H1 (cell line): ENCODE measurements at regions not wholly inside any gene's neighbourhood (a gene's known extent, or its start where the extent isn't known, plus 50 kb on each side); places are given as distances from the start of the nearest gene placed in this dataset.

Source experiments
- CTCF ChIA-PET: fragments of 300-600 bp; sonication (Branson Sonifier 250); formaldehyde crosslinking; loops from one replicate; lab custom pipeline; 2021; ENCODE audit not compliant: partially characterized antibody; lab: Charles Lee
- POLR2A ChIA-PET: fragments of 300-600 bp; sonication (Branson Sonifier 250); formaldehyde crosslinking; loops from one replicate; lab custom pipeline; 2021; ENCODE audit warnings: inconsistent platforms; ENCODE audit not compliant: partially characterized antibody; lab: Charles Lee
- DNase-seq, 2 experiments: peaks; one replicate each; pipeline versions ENCODE4 v3.0.0 to v3.0.0-alpha.2; 2010 to 2022; ENCODE audit warnings: low spot score in 2 of 2, low read depth in 1 of 2, mixed read lengths in 1 of 2
- FAIRE-seq: peaks from 2 replicates; lab custom pipeline; 2011; peaks lifted over from hg19 to GRCh38; lab: Jason Lieb, UNC
- H2AFZ ChIP-seq: 2 replicates; pipeline ENCODE4 v1.8.1; 2012; ENCODE audit warnings: low read length, inconsistent platforms
- H2AK5ac ChIP-seq: 2 replicates; pipeline ENCODE4 v1.6.1; 2013; ENCODE audit warnings: low read depth, low read length
- H2BK120ac ChIP-seq: replicated peaks from 2 replicates; pipeline ENCODE3; 2013; ENCODE audit warnings: low read depth, low read length, inconsistent platforms
- H2BK12ac ChIP-seq: 2 replicates; pipeline ENCODE4 v1.6.1; 2013; ENCODE audit warnings: low read depth, low read length
- H2BK15ac ChIP-seq: 2 replicates; pipeline ENCODE4 v1.6.1; 2013; ENCODE audit warnings: low read length
- H2BK20ac ChIP-seq: 2 replicates; pipeline ENCODE4 v1.6.1; 2013; ENCODE audit warnings: low read length
- H2BK5ac ChIP-seq: 2 replicates; pipeline ENCODE4 v1.6.1; 2013; ENCODE audit warnings: low read depth, low read length
- H3K14ac ChIP-seq: 2 replicates; pipeline ENCODE4 v1.6.1; 2013; ENCODE audit warnings: inconsistent platforms; ENCODE audit not compliant: insufficient read length
- H3K18ac ChIP-seq: 2 replicates; pipeline ENCODE4 v1.6.1; 2013; ENCODE audit warnings: low read length; ENCODE audit errors: extremely low read depth
- H3K23ac ChIP-seq: 2 replicates; pipeline ENCODE4 v1.6.1; 2013; ENCODE audit warnings: inconsistent platforms; ENCODE audit not compliant: insufficient read length
- H3K23me2 ChIP-seq: 2 replicates; pipeline ENCODE4 v1.6.1; 2013; ENCODE audit warnings: low read depth, low read length
- H3K27ac ChIP-seq: 2 replicates; pipeline ENCODE4 v1.6.1; 2011; ENCODE audit warnings: low read depth, low read length, inconsistent platforms
- H3K27me3 ChIP-seq, 4 experiments: replicated peaks in 1 of 4; 1 replicate in 1 of 4; 2 replicates in 3 of 4; pipeline versions ENCODE4 v1.6.1 to v1.8.1; 2011 to 2013; ENCODE audit warnings: low read length in 3 of 4, mild to moderate bottlenecking in 3 of 4, inconsistent platforms in 2 of 4, mixed read lengths in 2 of 4, moderate library complexity in 1 of 4; ENCODE audit not compliant: control insufficient read depth in 3 of 4, insufficient read depth in 3 of 4; ENCODE audit errors: extremely low read depth in 1 of 4
- H3K36me3 ChIP-seq, 4 experiments: 2 replicates each; pipeline versions ENCODE4 v1.6.1 to v1.8.1; 2011 to 2013; ENCODE audit warnings: mild to moderate bottlenecking in 4 of 4, low read length in 3 of 4, moderate library complexity in 2 of 4, control low read depth in 1 of 4, inconsistent platforms in 1 of 4; ENCODE audit not compliant: insufficient read depth in 4 of 4, control insufficient read depth in 2 of 4
- H3K4ac ChIP-seq: replicated peaks from 2 replicates; pipeline ENCODE3; 2013; ENCODE audit warnings: low read length, low read depth, mixed read lengths, inconsistent platforms; ENCODE audit not compliant: insufficient read length
- H3K4me1 ChIP-seq, 4 experiments: replicated peaks in 1 of 4; 1 replicate in 1 of 4; 2 replicates in 3 of 4; pipeline versions ENCODE4 v1.6.1 to v1.8.1; 2011 to 2013; ENCODE audit warnings: low read length in 3 of 4, inconsistent platforms in 2 of 4, mixed read lengths in 1 of 4; ENCODE audit not compliant: insufficient read depth in 4 of 4, control insufficient read depth in 3 of 4
- H3K4me2 ChIP-seq, 2 experiments: 2 replicates each; pipeline versions ENCODE4 v1.6.1 to v1.8.1; 2011 to 2013; ENCODE audit warnings: low read depth in 2 of 2, low read length in 2 of 2, control low read depth in 1 of 2, inconsistent platforms in 1 of 2, mild to moderate bottlenecking in 1 of 2; ENCODE audit not compliant: insufficient read depth in 1 of 2
- H3K4me3 ChIP-seq, 4 experiments: fragments of 200-600, 300-600 bp in 1 of 4; sonication (generic), shearing (Covaris generic), sonication (Bioruptor Twin) in 1 of 4; 2 replicates each; pipeline versions ENCODE4 v1.5.1 to v1.8.1; 2011 to 2016; ENCODE audit warnings: low read length in 4 of 4, low read depth in 3 of 4, control low read depth in 2 of 4, inconsistent platforms in 2 of 4, mild to moderate bottlenecking in 2 of 4, mixed read lengths in 1 of 4, moderate library complexity in 1 of 4; ENCODE audit not compliant: insufficient read depth in 2 of 4; ENCODE audit errors: extremely low read depth in 1 of 4
- H3K56ac ChIP-seq: replicated peaks from 2 replicates; pipeline ENCODE3; 2013; ENCODE audit warnings: low read depth, mild to moderate bottlenecking, mixed read lengths, low read length, inconsistent platforms; ENCODE audit not compliant: insufficient read length
- H3K79me1 ChIP-seq: 2 replicates; pipeline ENCODE4 v1.6.1; 2013; ENCODE audit warnings: low read depth, low read length, control low read depth
- H3K79me2 ChIP-seq, 2 experiments: 2 replicates each; pipeline versions ENCODE4 v1.6.1 to v1.8.1; 2012 to 2013; ENCODE audit warnings: low read length in 2 of 2, mild to moderate bottlenecking in 2 of 2, inconsistent platforms in 1 of 2; ENCODE audit not compliant: insufficient read depth in 2 of 2, control insufficient read depth in 1 of 2
- H3K9ac ChIP-seq, 4 experiments: replicated peaks in 1 of 4; 1 replicate in 1 of 4; 2 replicates in 3 of 4; pipeline versions ENCODE4 v1.6.1 to v1.8.1; 2011 to 2013; ENCODE audit warnings: low read depth in 3 of 4, low read length in 3 of 4, control low read depth in 2 of 4, mild to moderate bottlenecking in 2 of 4, moderate library complexity in 2 of 4, inconsistent platforms in 1 of 4; ENCODE audit errors: extremely low read depth in 1 of 4
- H3K9me3 ChIP-seq, 2 experiments: 2 replicates each; pipeline versions ENCODE4 v1.6.1 to v1.8.1; 2012 to 2013; ENCODE audit warnings: mild to moderate bottlenecking in 2 of 2, moderate library complexity in 2 of 2, control low read depth in 1 of 2, inconsistent platforms in 1 of 2, low read depth in 1 of 2, low read length in 1 of 2, mixed read lengths in 1 of 2; ENCODE audit not compliant: insufficient read depth in 2 of 2
- H4K20me1 ChIP-seq, 2 experiments: replicated peaks in 1 of 2; 2 replicates each; pipeline versions ENCODE3 to v1.8.1; 2011 to 2013; ENCODE audit warnings: inconsistent platforms in 2 of 2, low read length in 2 of 2, mild to moderate bottlenecking in 1 of 2; ENCODE audit not compliant: insufficient read depth in 2 of 2, control insufficient read depth in 1 of 2
- H4K5ac ChIP-seq: 2 replicates; pipeline ENCODE4 v1.6.1; 2013; ENCODE audit warnings: low read length, low read depth, mixed read lengths, inconsistent platforms; ENCODE audit not compliant: insufficient read length
- H4K8ac ChIP-seq: 2 replicates; pipeline ENCODE4 v1.8.0; 2013; ENCODE audit warnings: mild to moderate bottlenecking, moderate library complexity, low read length, inconsistent platforms; ENCODE audit not compliant: insufficient read depth; ENCODE audit errors: extremely low read depth
- H4K91ac ChIP-seq: replicated peaks from 2 replicates; pipeline ENCODE3; 2013; ENCODE audit warnings: low read length, mixed read lengths, inconsistent platforms; ENCODE audit not compliant: insufficient read length
- CTCF ChIP-seq, 3 experiments: IDR thresholded peaks; 1 replicate in 2 of 3; 2 replicates in 1 of 3; pipeline versions ENCODE4 v1.5.1 to v1.6.1; 2011; ENCODE audit warnings: low read length in 3 of 3, mild to moderate bottlenecking in 3 of 3, inconsistent platforms in 2 of 3, low read depth in 1 of 3, moderate library complexity in 1 of 3; ENCODE audit not compliant: insufficient read depth in 1 of 3; ENCODE audit errors: control extremely low read depth in 1 of 3
- MAFK ChIP-seq: IDR thresholded peaks from 2 replicates; pipeline ENCODE4 v1.6.1; 2012; ENCODE audit warnings: low read depth, mild to moderate bottlenecking, improper control_type of control experiment, low read length
- RFX5 ChIP-seq: IDR thresholded peaks from 2 replicates; pipeline ENCODE4 v1.6.1; 2011; ENCODE audit warnings: low read depth, low read length, improper control_type of control experiment, borderline replicate concordance
- SUZ12 ChIP-seq: fragments of 200-600 bp; sonication (generic); IDR thresholded peaks from 2 replicates; pipeline ENCODE4 v1.6.1; 2012; ENCODE audit warnings: mild to moderate bottlenecking, inconsistent platforms, low read length, moderate library complexity, mixed read lengths
- TBP ChIP-seq: IDR thresholded peaks from 2 replicates; pipeline ENCODE4 v1.6.1; 2011; ENCODE audit warnings: low read depth, low read length, improper control_type of control experiment
- TCF12 ChIP-seq: IDR thresholded peaks from 2 replicates; pipeline ENCODE4 v1.6.1; 2011; ENCODE audit warnings: low read depth, mild to moderate bottlenecking, low read length
- WGBS, 2 experiments: shearing (Covaris generic) in 1 of 2; methylation state at CpG; one replicate each; pipeline versions ENCODE4 v1.1.6 to v1.1.7; 2013 to 2015; ENCODE audit warnings: low lambda C conversion rate in 2 of 2, mixed read lengths in 2 of 2, inconsistent platforms in 1 of 2, low coverage in 1 of 2, missing lambda C conversion rate in 1 of 2; ENCODE audit not compliant: insufficient replicate concordance in 2 of 2, insufficient coverage in 1 of 2, insufficient read length in 1 of 2; ENCODE audit errors: extremely low coverage in 1 of 2, missing lambda C conversion rate in 1 of 2; 5-methylcytosine and 5-hydroxymethylcytosine counted together
- TF ChIP-seq, protein P1 (sequence below): IDR thresholded peaks from 2 replicates; pipeline ENCODE4 v1.6.1; 2011; ENCODE audit warnings: low read length, improper control_type of control experiment

GRCh38 chr5:103623425-103623824 lies 60.8 kb upstream of the NUDT12 start:
- no peak overlapping the region for H3K4ac ChIP-seq
- CTCF ChIA-PET: interaction anchor here (1.0 to 1.4 kb wide), 2 partner anchors 9 to 185 kb away, joined by 3 read pairs; no protein-coding TSS in a partner anchor
- no peak for TF ChIP-seq RFX5
- no peak for TF ChIP-seq SUZ12
- TF ChIP-seq MAFK: no peak
- no peak for TF ChIP-seq TCF12
- no peak for TF ChIP-seq CTCF (IDR thresholded peaks at IDR 0.05; ENCODE audit: control extremely low read depth in 1 of 3, insufficient read depth in 1 of 3, low read depth in 1 of 3, low read length in 3 of 3)
- TF ChIP-seq TBP: no peak
- TF ChIP-seq, protein P1, sequence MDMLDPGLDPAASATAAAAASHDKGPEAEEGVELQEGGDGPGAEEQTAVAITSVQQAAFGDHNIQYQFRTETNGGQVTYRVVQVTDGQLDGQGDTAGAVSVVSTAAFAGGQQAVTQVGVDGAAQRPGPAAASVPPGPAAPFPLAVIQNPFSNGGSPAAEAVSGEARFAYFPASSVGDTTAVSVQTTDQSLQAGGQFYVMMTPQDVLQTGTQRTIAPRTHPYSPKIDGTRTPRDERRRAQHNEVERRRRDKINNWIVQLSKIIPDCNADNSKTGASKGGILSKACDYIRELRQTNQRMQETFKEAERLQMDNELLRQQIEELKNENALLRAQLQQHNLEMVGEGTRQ: no peak
- TF ChIP-seq, all 59 proteins: peak for 0
- no peak overlapping the region for H2AFZ ChIP-seq
- no peaks in the 10 kb centered on the region for H3K23me2 ChIP-seq
- H3K9me3 ChIP-seq: peaks cover 3 to 4% of the 10 kb centered on the region in 2 experiments; a peak in 2 of 4 replicates
- H3K4me2 ChIP-seq: no peak overlapping the region
- no peak overlapping the region for H2AK5ac ChIP-seq
- no peak overlapping the region for H3K56ac ChIP-seq
- no peak overlapping the region for H4K5ac ChIP-seq
- H3K4me1 ChIP-seq: no peaks in the 10 kb centered on the region
- no peaks in the 10 kb centered on the region for H3K36me3 ChIP-seq
- H3K14ac ChIP-seq: no peak overlapping the region
- H3K27me3 ChIP-seq: no peaks in the 10 kb centered on the region
- H3K23ac ChIP-seq: no peak overlapping the region
- no peak overlapping the region for H3K18ac ChIP-seq
- no peak overlapping the region for H2BK12ac ChIP-seq
- no peak overlapping the region for H4K8ac ChIP-seq
- DNase-seq (no peak), FAIRE-seq (no peak)
- H3K79me2 ChIP-seq: no peaks in the 10 kb centered on the region
- POLR2A ChIA-PET: no interaction called here
- no peak overlapping the region for H2BK20ac ChIP-seq
- WGBS, 2 experiments: 91% methylated on average over 2 of the region's 2 CpGs; no CpG with 5 or more reads in 1 of the 2 experiments
- H3K4me3 ChIP-seq: no peak overlapping the region
- H3K79me1 ChIP-seq: no peaks in the 10 kb centered on the region
- no peaks in the 10 kb centered on the region for H4K20me1 ChIP-seq
- no peak overlapping the region for H2BK15ac ChIP-seq
- no peak overlapping the region for H2BK120ac ChIP-seq
- no peak overlapping the region for H3K27ac ChIP-seq
- no peak overlapping the region for H2BK5ac ChIP-seq
- no peak overlapping the region for H3K9ac ChIP-seq
- no peak overlapping the region for H4K91ac ChIP-seq
